ENCODE measurements at regions not wholly inside any gene's neighbourhood (a gene's known extent, or its start where the extent isn't known, plus 50 kb on each side); places are given as distances from the start of the nearest gene placed in this dataset.

- no peaks in the 10 kb centered on the region for H4K20me1 ChIP-seq (ENCODE audit: insufficient read depth, poor library complexity, severe bottlenecking)
- DNase-seq (ENCODE audit: low spot score) = no peak
- no peaks in the 10 kb centered on the region for H3K9me3 ChIP-seq (ENCODE audit: low read depth)
- H3K4me1 ChIP-seq (ENCODE audit: insufficient read depth) = no peaks in the 10 kb centered on the region
- no peak overlapping the region for H3K4me3 ChIP-seq
- H3K36me3 ChIP-seq (replicated peaks; ENCODE audit: insufficient read depth, low read depth) = no peaks in the 10 kb centered on the region
- TF ChIP-seq EZH2 (IDR thresholded peaks at IDR 0.05; ENCODE audit: borderline replicate concordance) (no peak), CTCF (IDR thresholded peaks at IDR 0.05; ENCODE audit: poor library complexity) (no peak), EZH2phosphoT487 (IDR thresholded peaks at IDR 0.05; ENCODE audit: low read depth, severe bottlenecking, unreplicated experiment) (no peak)
- no peak overlapping the region for H3K4me2 ChIP-seq
- no peaks in the 10 kb centered on the region for H3K79me2 ChIP-seq
- H2AFZ ChIP-seq = no peak overlapping the region
- whole genome bisulfite sequencing (ENCODE audit: low lambda C conversion rate, missing lambda C conversion rate) = 88% methylated on average over 1 of the region's 1 CpG
- no peaks in the 10 kb centered on the region for H3K27me3 ChIP-seq
- H3K27ac ChIP-seq = no peak overlapping the region
- H3K9me2 ChIP-seq (replicated peaks; ENCODE audit: insufficient read depth) = no peaks in the 10 kb centered on the region
Observed at GRCh38 chr4:132865458-132865857, 283.6 kb upstream of the PCDH10 start.

GRCh38 chr4:132865922-132866321 is 283.2 kb upstream of the PCDH10 start:
- no peaks in the 10 kb centered on the region for H3K9me3 ChIP-seq (ENCODE audit: low read depth)
- no peak overlapping the region for H2AFZ ChIP-seq
- H3K79me2 ChIP-seq = no peaks in the 10 kb centered on the region
- no peaks in the 10 kb centered on the region for H3K27me3 ChIP-seq
- 93% methylated on average over 2 of the region's 2 CpGs for WGBS (ENCODE audit: low lambda C conversion rate, missing lambda C conversion rate)
- no peak overlapping the region for H3K4me3 ChIP-seq
- H3K36me3 ChIP-seq (replicated peaks; ENCODE audit: insufficient read depth, low read depth) = no peaks in the 10 kb centered on the region
- TF ChIP-seq CTCF (IDR thresholded peaks at IDR 0.05; ENCODE audit: poor library complexity) = no peak
- TF ChIP-seq EZH2 (IDR thresholded peaks at IDR 0.05; ENCODE audit: borderline replicate concordance) = no peak
- TF ChIP-seq EZH2phosphoT487 (IDR thresholded peaks at IDR 0.05; ENCODE audit: low read depth, severe bottlenecking, unreplicated experiment) = no peak
- H3K9me2 ChIP-seq (replicated peaks; ENCODE audit: insufficient read depth) = no peaks in the 10 kb centered on the region
- DNase-seq (ENCODE audit: low spot score) = no peak
- no peak overlapping the region for H3K4me2 ChIP-seq
- no peak overlapping the region for H3K27ac ChIP-seq
- H3K4me1 ChIP-seq (ENCODE audit: insufficient read depth) = no peaks in the 10 kb centered on the region
- H4K20me1 ChIP-seq (ENCODE audit: insufficient read depth, poor library complexity, severe bottlenecking) = no peaks in the 10 kb centered on the region

GRCh38 chr4:132866616-132867015 is 282.5 kb upstream of the PCDH10 start:
- no peaks in the 10 kb centered on the region for H3K4me1 ChIP-seq (ENCODE audit: insufficient read depth)
- no peak overlapping the region for H3K27ac ChIP-seq
- H3K4me2 ChIP-seq = no peak overlapping the region
- no peak for TF ChIP-seq EZH2 (IDR thresholded peaks at IDR 0.05; ENCODE audit: borderline replicate concordance)
- no peak for TF ChIP-seq EZH2phosphoT487 (IDR thresholded peaks at IDR 0.05; ENCODE audit: low read depth, severe bottlenecking, unreplicated experiment)
- no peak for TF ChIP-seq CTCF (IDR thresholded peaks at IDR 0.05; ENCODE audit: poor library complexity)
- no peaks in the 10 kb centered on the region for H3K9me3 ChIP-seq (ENCODE audit: low read depth)
- no peak for DNase-seq (ENCODE audit: low spot score)
- H3K9me2 ChIP-seq (replicated peaks; ENCODE audit: insufficient read depth) = no peaks in the 10 kb centered on the region
- no peaks in the 10 kb centered on the region for H3K79me2 ChIP-seq
- H3K27me3 ChIP-seq = no peaks in the 10 kb centered on the region
- no peak overlapping the region for H2AFZ ChIP-seq
- no peak overlapping the region for H3K4me3 ChIP-seq
- WGBS (ENCODE audit: low lambda C conversion rate, missing lambda C conversion rate) = 85% methylated on average over 4 of the region's 4 CpGs
- no peaks in the 10 kb centered on the region for H3K36me3 ChIP-seq (replicated peaks; ENCODE audit: insufficient read depth, low read depth)
- no peaks in the 10 kb centered on the region for H4K20me1 ChIP-seq (ENCODE audit: insufficient read depth, poor library complexity, severe bottlenecking)

GRCh38 chr4:132893787-132894186 is 255.3 kb upstream of the PCDH10 start:
- Histone ChIP-seq H3K4me1 (ENCODE audit: insufficient read depth) (no peaks in the 10 kb centered on the region), H3K36me3 (replicated peaks; ENCODE audit: insufficient read depth, low read depth) (no peaks in the 10 kb centered on the region), H3K9me2 (replicated peaks; ENCODE audit: insufficient read depth) (no peaks in the 10 kb centered on the region), H3K27me3 (no peaks in the 10 kb centered on the region), H2AFZ (no peak overlapping the region), H4K20me1 (ENCODE audit: insufficient read depth, poor library complexity, severe bottlenecking) (no peaks in the 10 kb centered on the region), H3K4me3 (no peak overlapping the region), H3K4me2 (no peak overlapping the region), H3K27ac (no peak overlapping the region), H3K79me2 (no peaks in the 10 kb centered on the region), H3K9me3 (ENCODE audit: low read depth) (no peaks in the 10 kb centered on the region)
- 84% methylated on average over 3 of the region's 3 CpGs for WGBS (ENCODE audit: low lambda C conversion rate, missing lambda C conversion rate)
- DNase-seq (ENCODE audit: low spot score) = no peak
- TF ChIP-seq EZH2 (IDR thresholded peaks at IDR 0.05; ENCODE audit: borderline replicate concordance) (no peak), CTCF (IDR thresholded peaks at IDR 0.05; ENCODE audit: poor library complexity) (no peak), EZH2phosphoT487 (IDR thresholded peaks at IDR 0.05; ENCODE audit: low read depth, severe bottlenecking, unreplicated experiment) (no peak)
